ENCODE measurements at regions not wholly inside any gene's neighbourhood (a gene's known extent, or its start where the extent isn't known, plus 50 kb on each side); places are given as distances from the start of the nearest gene placed in this dataset.
"Not testable (repeated sequence)": the region's sequence is repeated elsewhere in the genome, so short reads cannot be mapped to it uniquely, and the experiment has no call there.

DNA sequence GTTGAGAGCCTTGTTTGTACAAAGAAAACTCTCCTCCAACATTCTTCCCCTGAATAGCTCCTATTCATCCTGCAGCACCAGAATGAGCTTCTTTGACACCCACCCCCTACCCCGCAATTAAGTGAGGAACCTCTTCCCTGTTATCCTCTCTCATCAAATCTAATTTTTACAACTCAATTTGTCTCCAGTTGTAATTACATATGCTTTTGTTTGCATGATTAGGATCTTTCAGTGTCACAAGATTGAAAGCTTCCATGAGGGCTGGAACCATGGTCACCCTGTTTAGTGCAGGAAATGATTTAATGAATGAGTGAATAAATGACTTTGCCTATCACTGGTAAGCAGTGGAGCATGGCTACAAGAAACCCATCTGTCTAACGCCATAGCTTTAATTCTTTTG is 334.6 kb upstream of the KLHL29 start (continued):
- TF ChIP-seq ZNF645 (tag by site-specific recombination; IDR thresholded peaks at IDR 0.05): no peak

GRCh38 chr2:23053601-23054000 is 331.4 kb upstream of the KLHL29 start:
- no peak for TF ChIP-seq ZBTB20 (tag by site-specific recombination; IDR thresholded peaks at IDR 0.05)
- no peak for TF ChIP-seq ZNF530 (tag by site-specific recombination; IDR thresholded peaks at IDR 0.05; ENCODE audit: low read depth)
- no peak for TF ChIP-seq ZBTB17 (tag by site-specific recombination; IDR thresholded peaks at IDR 0.05)
- no peaks in the 10 kb centered on the region for H3K36me3 ChIP-seq (ENCODE audit: control insufficient read depth in 2 of 2, insufficient read depth in 1 of 2, low read length in 2 of 2)
- CTCF ChIA-PET: no interaction called here
- H3K27ac ChIP-seq (ENCODE audit: extremely low read depth, low read depth, low read length): no peak overlapping the region
- POLR2A ChIA-PET: interaction anchor here (0.5 kb wide), 1 partner anchor 849 kb away, joined by 3 read pairs; no protein-coding TSS in a partner anchor
- no peaks in the 10 kb centered on the region for H3K9me3 ChIP-seq (ENCODE audit: control insufficient read depth, insufficient read depth, low read depth, low read length)
- H3K4me1 ChIP-seq (ENCODE audit: control insufficient read depth, insufficient read depth, low read length): no peaks in the 10 kb centered on the region
- H3K4me3 ChIP-seq (ENCODE audit: low read depth, low read length): no peak overlapping the region

DNA sequence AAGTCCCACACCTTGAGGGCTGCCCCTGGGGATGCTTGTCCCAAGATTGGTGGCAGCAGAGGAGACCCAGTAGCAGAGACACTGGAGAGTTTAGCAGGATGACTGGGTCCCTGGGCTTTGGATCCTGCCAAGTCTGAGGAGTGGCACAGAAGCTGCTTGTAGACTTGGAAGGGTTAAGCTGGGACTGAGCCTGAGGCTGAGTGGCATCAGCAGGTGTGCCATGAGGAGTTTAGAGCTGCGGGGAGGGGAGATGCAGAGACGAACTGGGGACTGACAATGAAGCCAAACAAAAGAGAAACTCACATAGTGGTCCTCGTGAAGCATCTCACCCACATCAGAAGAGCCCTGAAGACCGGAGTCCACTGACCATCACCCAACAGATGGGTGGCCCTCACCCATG is 329.7 kb upstream of the KLHL29 start:
- ChIA-PET POLR2A (no interaction called here), CTCF (interaction anchor here (0.7 kb wide), 1 partner anchor 418 kb away, joined by 3 read pairs; no protein-coding TSS in a partner anchor)
- no peaks in the 10 kb centered on the region for H3K36me3 ChIP-seq (ENCODE audit: control insufficient read depth in 2 of 2, insufficient read depth in 1 of 2, low read length in 2 of 2)
- TF ChIP-seq ZNF704 (tag by site-specific recombination; IDR thresholded peaks at IDR 0.05) (no peak), ZNF157 (tag by site-specific recombination; IDR thresholded peaks at IDR 0.05) (no peak), MEIS1 (CRISPR knock-in tag; IDR thresholded peaks at IDR 0.05; ENCODE audit: borderline replicate concordance) (no peak), GLI4 (tag by site-specific recombination; IDR thresholded peaks at IDR 0.05) (no peak), ZNF138 (tag by site-specific recombination; IDR thresholded peaks at IDR 0.05; ENCODE audit: borderline replicate concordance) (no peak), ZNF623 (tag by site-specific recombination; IDR thresholded peaks at IDR 0.05) (no peak), ZNF140 (tag by site-specific recombination; IDR thresholded peaks at IDR 0.05) (no peak), ZSCAN30 (tag by site-specific recombination; IDR thresholded peaks at IDR 0.05) (no peak), ZNF174 (tag by site-specific recombination; IDR thresholded peaks at IDR 0.05) (no peak), ZNF341 (tag by site-specific recombination; IDR thresholded peaks at IDR 0.05; ENCODE audit: low read depth) (no peak), ZNF114 (tag by site-specific recombination; IDR thresholded peaks at IDR 0.05) (no peak), ZNF280D (tag by site-specific recombination; IDR thresholded peaks at IDR 0.05) (no peak), ZSCAN4 (tag by site-specific recombination; IDR thresholded peaks at IDR 0.05) (no peak), ZNF416 (tag by site-specific recombination; IDR thresholded peaks at IDR 0.05) (no peak)
- TF ChIP-seq, protein P1, sequence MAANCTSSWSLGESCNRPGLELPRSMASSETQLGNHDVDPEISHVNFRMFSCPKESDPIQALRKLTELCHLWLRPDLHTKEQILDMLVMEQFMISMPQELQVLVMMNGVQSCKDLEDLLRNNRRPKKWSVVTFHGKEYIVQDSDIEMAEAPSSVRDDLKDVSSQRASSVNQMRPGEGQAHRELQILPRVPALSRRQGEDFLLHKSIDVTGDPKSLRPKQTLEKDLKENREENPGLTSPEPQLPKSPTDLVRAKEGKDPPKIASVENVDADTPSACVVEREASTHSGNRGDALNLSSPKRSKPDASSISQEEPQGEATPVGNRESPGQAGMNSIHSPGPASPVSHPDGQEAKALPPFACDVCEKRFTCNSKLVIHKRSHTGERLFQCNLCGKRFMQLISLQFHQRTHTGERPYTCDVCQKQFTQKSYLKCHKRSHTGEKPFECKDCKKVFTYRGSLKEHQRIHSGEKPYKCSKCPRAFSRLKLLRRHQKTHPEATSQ (tag by site-specific recombination; IDR thresholded peaks at IDR 0.05): no peak
- H3K4me3 ChIP-seq (ENCODE audit: low read depth, low read length): no peak overlapping the region
- no peaks in the 10 kb centered on the region for H3K9me3 ChIP-seq (ENCODE audit: control insufficient read depth, insufficient read depth, low read depth, low read length)
- no peaks in the 10 kb centered on the region for H3K4me1 ChIP-seq (ENCODE audit: control insufficient read depth, insufficient read depth, low read length)
- no peak overlapping the region for H3K27ac ChIP-seq (ENCODE audit: extremely low read depth, low read depth, low read length)

DNA sequence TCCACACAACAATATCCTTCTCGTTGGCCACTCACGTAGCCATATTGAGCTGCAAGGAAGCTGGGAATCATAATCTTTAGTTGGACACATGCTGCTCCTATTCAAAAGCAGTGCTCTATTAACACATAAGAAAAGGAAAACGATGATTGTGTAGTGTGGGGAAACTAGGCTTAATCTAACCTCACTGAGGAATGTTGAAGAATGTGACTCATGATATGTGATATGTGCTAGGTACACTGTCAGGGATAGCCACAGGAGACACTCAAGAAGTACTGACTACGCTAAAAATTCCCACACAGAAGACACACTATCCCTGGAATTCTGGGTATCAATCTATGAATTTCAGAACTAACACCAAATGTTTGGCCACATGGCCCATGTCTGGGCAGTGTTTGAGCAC is 328.1 kb upstream of the KLHL29 start:
- H3K27ac ChIP-seq (ENCODE audit: extremely low read depth, low read depth, low read length); H3K36me3 ChIP-seq (ENCODE audit: control insufficient read depth in 2 of 2, insufficient read depth in 1 of 2, low read length in 2 of 2); POLR2A ChIA-PET; H3K4me1 ChIP-seq (ENCODE audit: control insufficient read depth, insufficient read depth, low read length); H3K4me3 ChIP-seq (ENCODE audit: low read depth, low read length); H3K9me3 ChIP-seq (ENCODE audit: control insufficient read depth, insufficient read depth, low read depth, low read length): not testable (repeated sequence)
- CTCF ChIA-PET: interaction anchor here (0.7 kb wide), 1 partner anchor 1664 kb away, joined by 4 read pairs; no protein-coding TSS in a partner anchor

Data from HEK293 (cell line).